Immature natural killer cell (primary cell): ENCODE measurements at regions not wholly inside any gene's neighbourhood (a gene's known extent, or its start where the extent isn't known, plus 50 kb on each side); places are given as distances from the start of the nearest gene placed in this dataset.

Experiments used
- DNase-seq, 3 donors: peaks; one replicate each; pipeline ENCODE4 v3.0.0; 2022; ENCODE audit warnings: mixed read lengths in 1 of 3
- H3K27ac Mint-ChIP-seq, 6 donors: one replicate each; pipeline ENCODE4 v1.8.0; 2020; ENCODE audit warnings: mixed read lengths in 6 of 6, mild to moderate bottlenecking in 5 of 6, inconsistent platforms in 4 of 6, moderate library complexity in 3 of 6
- H3K27me3 Mint-ChIP-seq, 3 donors: one replicate each; pipeline ENCODE4 v1.8.0; 2020 to 2021; ENCODE audit warnings: low read depth in 3 of 3, mild to moderate bottlenecking in 3 of 3, mixed read lengths in 3 of 3, moderate library complexity in 3 of 3, inconsistent platforms in 1 of 3
- H3K36me3 Mint-ChIP-seq, 3 donors: one replicate each; pipeline ENCODE4 v1.8.0; 2020; ENCODE audit warnings: mixed read lengths in 3 of 3, inconsistent platforms in 2 of 3, mild to moderate bottlenecking in 2 of 3
- H3K4me1 Mint-ChIP-seq, 2 donors: one replicate each; pipeline ENCODE4 v1.8.0; 2020; ENCODE audit warnings: inconsistent platforms in 2 of 2, mild to moderate bottlenecking in 2 of 2, mixed read lengths in 2 of 2, moderate library complexity in 1 of 2
- H3K4me3 Mint-ChIP-seq, 5 donors: one replicate each; pipeline ENCODE4 v1.8.0; 2020; ENCODE audit warnings: mild to moderate bottlenecking in 5 of 5, mixed read lengths in 5 of 5, inconsistent platforms in 3 of 5, moderate library complexity in 3 of 5
- H3K9me3 Mint-ChIP-seq, 6 donors: one replicate each; pipeline ENCODE4 v1.8.0; 2020; ENCODE audit warnings: mild to moderate bottlenecking in 6 of 6, mixed read lengths in 6 of 6, inconsistent platforms in 4 of 6, moderate library complexity in 3 of 6

GRCh38 chr5:2303431-2304100 is 420.8 kb upstream of the IRX4 start:
- Mint-ChIP-seq H3K4me1 (peaks cover 10 to 14% of the 10 kb centered on the region in 2 donors), H3K27me3 (peaks cover 0 to 2% (median 0%) of the 10 kb centered on the region in 3 donors), H3K4me3 (no peak overlapping the region), H3K27ac (no peak overlapping the region), H3K36me3 (no peaks in the 10 kb centered on the region), H3K9me3 (peaks cover 0 to under 1% (median 0%) of the 10 kb centered on the region in 6 donors)
- no peak for DNase-seq

- peaks cover 6 to 10% of the 10 kb centered on the region in 2 donors for H3K4me1 Mint-ChIP-seq
- H3K27me3 Mint-ChIP-seq, result peaks cover 0 to 2% (median 0%) of the 10 kb centered on the region in 3 donors
- no peak overlapping the region for H3K27ac Mint-ChIP-seq
- H3K9me3 Mint-ChIP-seq, result no peaks in the 10 kb centered on the region
- H3K4me3 Mint-ChIP-seq, result no peak overlapping the region
- no peaks in the 10 kb centered on the region for H3K36me3 Mint-ChIP-seq
- no peak for DNase-seq
Observed at GRCh38 chr5:2302169-2302568, 419.4 kb upstream of the IRX4 start.

- Mint-ChIP-seq H3K36me3 (no peaks in the 10 kb centered on the region), H3K4me3 (no peak overlapping the region), H3K9me3 (no peaks in the 10 kb centered on the region), H3K27me3 (peaks cover 0 to 2% (median 0%) of the 10 kb centered on the region in 3 donors), H3K27ac (no peak overlapping the region), H3K4me1 (no peaks in the 10 kb centered on the region)
- DNase-seq, result no peak
Observed at GRCh38 chr5:2300861-2301574, 418.3 kb upstream of the IRX4 start.

- H3K9me3 Mint-ChIP-seq, result no peaks in the 10 kb centered on the region
- no peak overlapping the region for H3K4me3 Mint-ChIP-seq
- no peaks in the 10 kb centered on the region for H3K4me1 Mint-ChIP-seq
- no peaks in the 10 kb centered on the region for H3K36me3 Mint-ChIP-seq
- no peak for DNase-seq
- no peak overlapping the region for H3K27ac Mint-ChIP-seq
- H3K27me3 Mint-ChIP-seq, result peaks cover 0 to 2% (median 0%) of the 10 kb centered on the region in 3 donors
Observed at GRCh38 chr5:2300421-2300820, 417.7 kb upstream of the IRX4 start.

GRCh38 chr5:2299388-2300220 is 416.9 kb upstream of the IRX4 start:
- H3K36me3 Mint-ChIP-seq, result no peaks in the 10 kb centered on the region
- H3K4me3 Mint-ChIP-seq, result no peak overlapping the region
- peaks cover 0 to 2% (median 2%) of the 10 kb centered on the region in 3 donors for H3K27me3 Mint-ChIP-seq
- no peaks in the 10 kb centered on the region for H3K4me1 Mint-ChIP-seq
- no peak overlapping the region for H3K27ac Mint-ChIP-seq
- DNase-seq, result no peak
- H3K9me3 Mint-ChIP-seq, result no peaks in the 10 kb centered on the region

- Mint-ChIP-seq H3K4me1 (no peaks in the 10 kb centered on the region), H3K27me3 (peaks cover 0 to 2% (median 2%) of the 10 kb centered on the region in 3 donors), H3K4me3 (no peak overlapping the region), H3K9me3 (no peaks in the 10 kb centered on the region), H3K36me3 (no peaks in the 10 kb centered on the region), H3K27ac (no peak overlapping the region)
- no peak for DNase-seq
Observed at GRCh38 chr5:2298781-2299180, 416.1 kb upstream of the IRX4 start.

GRCh38 chr5:2297991-2298390 is 415.3 kb upstream of the IRX4 start:
- no peak overlapping the region for H3K4me3 Mint-ChIP-seq
- H3K9me3 Mint-ChIP-seq, result no peaks in the 10 kb centered on the region
- H3K36me3 Mint-ChIP-seq, result no peaks in the 10 kb centered on the region
- H3K27ac Mint-ChIP-seq, result no peak overlapping the region
- DNase-seq, result no peak
- no peaks in the 10 kb centered on the region for H3K4me1 Mint-ChIP-seq
- H3K27me3 Mint-ChIP-seq, result peaks cover 0 to 4% (median 2%) of the 10 kb centered on the region in 3 donors

- Mint-ChIP-seq H3K27ac (no peak overlapping the region), H3K27me3 (peaks cover 2 to 4% (median 2%) of the 10 kb centered on the region in 3 donors), H3K9me3 (no peaks in the 10 kb centered on the region), H3K36me3 (no peaks in the 10 kb centered on the region), H3K4me3 (no peak overlapping the region), H3K4me1 (no peaks in the 10 kb centered on the region)
- no peak for DNase-seq
Observed at GRCh38 chr5:2295476-2295875, 412.8 kb upstream of the IRX4 start.

- Mint-ChIP-seq H3K9me3 (no peaks in the 10 kb centered on the region), H3K27ac (no peak overlapping the region), H3K4me1 (no peaks in the 10 kb centered on the region), H3K27me3 (peaks cover 2 to 4% (median 3%) of the 10 kb centered on the region in 3 donors), H3K36me3 (no peaks in the 10 kb centered on the region), H3K4me3 (no peak overlapping the region)
- no peak for DNase-seq
Observed at GRCh38 chr5:2293906-2294305, 411.2 kb upstream of the IRX4 start.

- Mint-ChIP-seq H3K27me3 (peaks cover 2 to 8% (median 3%) of the 10 kb centered on the region in 3 donors), H3K36me3 (no peaks in the 10 kb centered on the region), H3K4me3 (no peak overlapping the region), H3K9me3 (no peaks in the 10 kb centered on the region), H3K27ac (no peak overlapping the region), H3K4me1 (no peaks in the 10 kb centered on the region)
- DNase-seq, result no peak
Observed at GRCh38 chr5:2291146-2291840, 408.6 kb upstream of the IRX4 start.

GRCh38 chr5:2289380-2289779 is 406.7 kb upstream of the IRX4 start:
- no peak for DNase-seq
- no peaks in the 10 kb centered on the region for H3K9me3 Mint-ChIP-seq
- H3K4me1 Mint-ChIP-seq, result no peaks in the 10 kb centered on the region
- H3K27ac Mint-ChIP-seq, result no peak overlapping the region
- peaks cover 2 to 6% (median 3%) of the 10 kb centered on the region in 3 donors for H3K27me3 Mint-ChIP-seq
- H3K4me3 Mint-ChIP-seq, result no peak overlapping the region
- no peaks in the 10 kb centered on the region for H3K36me3 Mint-ChIP-seq

- no peaks in the 10 kb centered on the region for H3K9me3 Mint-ChIP-seq
- no peak overlapping the region for H3K4me3 Mint-ChIP-seq
- H3K27ac Mint-ChIP-seq, result no peak overlapping the region
- H3K4me1 Mint-ChIP-seq, result no peaks in the 10 kb centered on the region
- no peak for DNase-seq
- H3K27me3 Mint-ChIP-seq, result peaks cover 2 to 6% (median 3%) of the 10 kb centered on the region in 3 donors
- H3K36me3 Mint-ChIP-seq, result no peaks in the 10 kb centered on the region
Observed at GRCh38 chr5:2288968-2289367, 406.2 kb upstream of the IRX4 start.

- DNase-seq, result no peak
- H3K27ac Mint-ChIP-seq, result no peak overlapping the region
- no peaks in the 10 kb centered on the region for H3K4me1 Mint-ChIP-seq
- peaks cover 2 to 6% (median 3%) of the 10 kb centered on the region in 3 donors for H3K27me3 Mint-ChIP-seq
- H3K4me3 Mint-ChIP-seq, result no peak overlapping the region
- H3K9me3 Mint-ChIP-seq, result no peaks in the 10 kb centered on the region
- no peaks in the 10 kb centered on the region for H3K36me3 Mint-ChIP-seq
Observed at GRCh38 chr5:2288466-2288865, 405.7 kb upstream of the IRX4 start.
